ENCODE measurements at regions not wholly inside any gene's neighbourhood (a gene's known extent, or its start where the extent isn't known, plus 50 kb on each side); places are given as distances from the start of the nearest gene placed in this dataset.

DNA sequence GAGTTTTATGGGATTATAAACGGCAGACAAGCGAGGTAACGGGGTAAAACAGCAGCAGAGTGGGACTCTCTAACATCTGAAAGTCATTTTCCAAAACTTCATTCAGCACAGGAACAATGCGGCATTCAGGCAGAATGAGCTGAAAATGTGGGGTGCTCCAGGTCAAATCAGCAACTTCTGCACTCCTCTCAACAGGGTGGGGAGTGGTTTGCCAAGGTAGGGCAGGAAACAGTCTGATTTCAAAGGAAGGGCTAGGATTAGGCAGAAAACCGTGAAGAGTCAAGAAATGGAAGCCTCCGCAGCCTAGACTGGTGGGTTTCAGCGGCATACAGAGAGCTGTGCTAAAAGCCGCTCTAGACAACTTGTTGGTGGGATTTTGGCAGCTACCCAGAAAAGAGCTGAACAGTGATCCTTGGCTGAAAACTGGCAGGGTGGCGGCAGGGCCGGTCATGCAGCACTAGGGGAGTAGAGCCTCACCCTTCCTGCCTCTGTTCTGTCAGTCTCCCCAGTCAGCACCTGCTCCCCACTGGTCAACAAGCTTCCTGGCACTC lies 154.2 kb upstream of the KLF12 start:
- TF ChIP-seq, protein P1, sequence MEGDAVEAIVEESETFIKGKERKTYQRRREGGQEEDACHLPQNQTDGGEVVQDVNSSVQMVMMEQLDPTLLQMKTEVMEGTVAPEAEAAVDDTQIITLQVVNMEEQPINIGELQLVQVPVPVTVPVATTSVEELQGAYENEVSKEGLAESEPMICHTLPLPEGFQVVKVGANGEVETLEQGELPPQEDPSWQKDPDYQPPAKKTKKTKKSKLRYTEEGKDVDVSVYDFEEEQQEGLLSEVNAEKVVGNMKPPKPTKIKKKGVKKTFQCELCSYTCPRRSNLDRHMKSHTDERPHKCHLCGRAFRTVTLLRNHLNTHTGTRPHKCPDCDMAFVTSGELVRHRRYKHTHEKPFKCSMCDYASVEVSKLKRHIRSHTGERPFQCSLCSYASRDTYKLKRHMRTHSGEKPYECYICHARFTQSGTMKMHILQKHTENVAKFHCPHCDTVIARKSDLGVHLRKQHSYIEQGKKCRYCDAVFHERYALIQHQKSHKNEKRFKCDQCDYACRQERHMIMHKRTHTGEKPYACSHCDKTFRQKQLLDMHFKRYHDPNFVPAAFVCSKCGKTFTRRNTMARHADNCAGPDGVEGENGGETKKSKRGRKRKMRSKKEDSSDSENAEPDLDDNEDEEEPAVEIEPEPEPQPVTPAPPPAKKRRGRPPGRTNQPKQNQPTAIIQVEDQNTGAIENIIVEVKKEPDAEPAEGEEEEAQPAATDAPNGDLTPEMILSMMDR (conservative IDR thresholded peaks at IDR 0.05 in 1 of 2, IDR thresholded peaks at IDR 0.05 in 1 of 2; ENCODE audit: low read depth in 1 of 2, low read length in 2 of 2): no peak
- TF ChIP-seq EZH2 (IDR thresholded peaks at IDR 0.05; ENCODE audit: low read length, missing control alignments): no peak

Data from fibroblast of lung (primary cell).